ENCODE measurements at regions not wholly inside any gene's neighbourhood (a gene's known extent, or its start where the extent isn't known, plus 50 kb on each side); places are given as distances from the start of the nearest gene placed in this dataset.
"Not testable (repeated sequence)": the region's sequence is repeated elsewhere in the genome, so short reads cannot be mapped to it uniquely, and the experiment has no call there.

DNA sequence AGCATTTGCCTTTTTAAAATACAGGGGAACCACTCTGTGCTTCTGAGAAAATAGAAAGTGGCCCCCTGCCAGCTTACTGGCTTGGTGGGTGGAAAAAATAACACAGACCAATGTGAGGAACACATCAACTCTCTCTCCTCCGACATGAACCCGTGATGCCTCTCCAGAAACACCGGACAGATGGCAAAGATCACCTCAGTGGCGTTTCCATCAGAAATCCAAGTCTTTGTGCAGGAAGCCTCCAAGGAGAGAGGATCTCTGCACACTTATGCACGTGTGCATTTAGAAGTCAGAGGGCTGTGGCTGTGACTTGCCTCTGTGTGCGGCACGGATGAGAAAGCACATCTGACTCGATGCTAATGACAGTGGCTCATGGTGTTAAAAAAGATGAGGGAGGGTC is 112.3 kb upstream of the KLF12 start:
- no peak for DNase-seq (ENCODE audit: low read depth)

DNA sequence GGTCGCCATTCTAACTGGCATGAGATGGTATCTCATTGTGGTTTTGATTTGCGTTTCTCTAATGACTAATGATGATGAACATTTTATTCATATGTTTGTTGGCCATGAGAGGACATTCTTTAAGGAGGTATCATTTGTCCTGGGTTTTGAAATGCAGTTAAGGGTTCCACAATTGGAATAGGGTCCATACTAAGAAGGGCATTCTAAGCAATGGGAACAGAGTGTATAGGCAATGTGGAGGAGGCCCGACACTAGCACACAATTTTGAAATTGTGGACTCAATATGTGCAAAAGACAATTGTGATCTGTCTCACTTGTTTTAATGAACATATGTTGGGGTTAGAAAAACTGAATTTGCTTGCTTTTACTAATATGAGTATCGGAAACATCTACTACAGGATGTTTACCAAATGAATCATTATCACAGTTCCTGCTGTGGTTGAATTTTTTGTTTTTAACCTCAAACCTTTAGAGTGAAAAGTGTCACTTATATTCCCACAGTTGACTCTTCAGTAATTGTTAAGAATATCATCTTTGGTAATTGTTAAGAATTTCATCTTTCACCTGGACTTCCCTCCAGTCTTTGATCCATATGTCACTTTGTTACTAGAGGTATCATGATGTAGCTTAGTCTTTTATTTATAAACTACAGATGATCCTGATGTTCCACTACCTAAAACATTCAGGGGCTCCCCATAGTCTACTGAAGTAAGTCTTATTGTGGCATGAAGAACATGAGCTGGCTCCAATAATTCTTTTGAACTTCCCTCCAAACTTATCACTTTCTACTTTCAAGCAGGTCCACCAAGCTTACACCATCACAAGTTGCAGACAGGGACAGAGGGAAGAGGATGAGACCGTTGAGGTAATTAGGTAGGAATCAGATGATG is 109.7 kb upstream of the KLF12 start:
- peak; percentile 49 for DNase-seq (ENCODE audit: low read depth)

DNA sequence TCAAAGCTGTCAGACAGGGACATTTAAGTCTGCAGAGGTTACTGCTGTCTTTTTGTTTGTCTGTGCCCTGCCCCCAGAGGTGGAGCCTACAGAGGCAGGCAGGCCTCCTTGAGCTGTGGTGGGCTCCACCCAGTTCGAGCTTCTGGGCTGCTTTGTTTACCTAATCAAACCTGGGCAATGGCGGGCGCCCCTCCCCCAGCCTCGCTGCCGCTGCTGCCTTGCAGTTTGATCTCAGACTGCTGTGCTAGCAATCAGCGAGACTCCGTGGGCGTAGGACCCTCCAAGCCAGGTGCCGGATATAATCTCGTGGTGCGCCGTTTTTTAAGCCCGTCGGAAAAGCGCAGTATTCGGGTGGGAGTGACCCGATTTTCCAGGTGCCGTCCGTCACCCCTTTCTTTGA is 107.1 kb upstream of the KLF12 start:
- not testable (repeated sequence) for DNase-seq (ENCODE audit: low read depth)

DNA sequence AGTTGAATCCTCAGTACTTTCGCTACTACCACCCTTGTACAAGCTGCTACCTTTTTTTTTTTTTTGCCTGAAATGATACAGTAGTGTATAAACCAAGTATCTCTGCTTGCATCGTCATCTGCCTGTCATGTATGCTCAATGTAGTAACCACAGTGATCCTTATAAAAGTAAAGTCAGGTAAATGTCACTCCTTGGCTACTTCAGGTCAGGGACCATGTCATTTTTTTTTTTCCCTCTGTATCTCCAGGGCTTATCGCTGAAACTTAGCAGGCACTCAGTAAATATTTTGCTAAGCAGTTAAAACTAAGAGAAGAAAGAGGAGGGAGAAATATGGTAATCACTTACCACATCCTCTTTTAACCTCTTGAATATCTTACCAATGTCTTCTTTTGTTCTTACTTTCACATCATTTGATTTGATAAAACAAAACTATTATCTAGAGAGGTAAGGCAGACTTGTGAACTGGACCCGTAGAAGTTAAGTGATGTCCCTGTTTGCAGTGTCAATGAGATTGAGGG is 96.8 kb upstream of the KLF12 start:
- DNase-seq (ENCODE audit: low read depth) = no peak

DNA sequence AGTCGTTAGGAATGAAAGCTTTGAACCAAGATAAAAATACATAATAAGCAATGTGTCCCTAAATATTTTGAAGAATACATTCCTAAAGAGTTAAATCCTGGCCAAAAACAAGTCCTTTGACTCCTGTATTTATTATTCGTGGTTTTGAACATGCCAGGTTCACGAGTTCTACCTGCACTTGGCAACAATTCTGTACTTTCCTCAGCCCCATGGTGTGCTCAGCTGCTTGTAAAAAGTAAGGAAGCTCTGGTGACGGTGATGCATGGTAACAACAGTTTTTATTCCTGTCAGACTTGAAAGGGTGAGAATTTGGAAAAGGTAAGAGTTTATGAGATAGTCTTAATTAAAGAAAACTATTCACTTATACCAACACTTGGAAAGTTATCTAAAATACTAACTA is 95.0 kb upstream of the KLF12 start:
- DNase-seq (ENCODE audit: low read depth) = no peak

DNA sequence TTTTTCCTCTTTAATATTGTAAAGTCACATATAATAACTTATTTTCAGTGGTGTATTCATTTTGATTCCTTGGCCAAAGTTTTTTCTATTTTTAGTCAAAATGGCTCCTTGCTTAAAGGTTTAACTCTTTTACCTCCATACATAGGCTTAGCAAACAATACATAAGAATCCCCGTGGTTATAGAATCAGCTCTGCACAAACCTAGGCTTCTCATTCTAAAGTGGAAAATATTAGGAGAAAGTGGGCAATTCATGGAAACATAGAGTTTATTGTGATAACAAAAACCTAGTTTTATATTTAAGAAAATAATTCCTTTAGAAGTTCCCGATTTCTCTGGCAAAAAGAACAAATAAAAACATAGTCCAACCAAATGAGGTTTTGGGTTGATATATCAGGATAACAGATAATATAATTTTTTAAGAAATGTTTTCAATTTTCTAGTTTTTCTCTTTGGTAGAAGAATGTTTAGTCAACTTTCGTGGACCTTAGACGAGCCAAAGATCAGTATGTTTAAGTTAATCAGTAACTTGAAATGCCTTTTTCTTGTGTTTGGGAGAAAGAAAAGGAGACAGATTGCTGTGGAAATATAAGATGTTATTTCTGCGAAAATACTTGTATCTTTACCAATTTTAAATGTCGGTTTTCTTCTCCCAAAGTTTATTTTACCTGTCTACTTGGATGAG is 93.4 kb upstream of the KLF12 start:
- DNase-seq (ENCODE audit: low read depth) = no peak

DNA sequence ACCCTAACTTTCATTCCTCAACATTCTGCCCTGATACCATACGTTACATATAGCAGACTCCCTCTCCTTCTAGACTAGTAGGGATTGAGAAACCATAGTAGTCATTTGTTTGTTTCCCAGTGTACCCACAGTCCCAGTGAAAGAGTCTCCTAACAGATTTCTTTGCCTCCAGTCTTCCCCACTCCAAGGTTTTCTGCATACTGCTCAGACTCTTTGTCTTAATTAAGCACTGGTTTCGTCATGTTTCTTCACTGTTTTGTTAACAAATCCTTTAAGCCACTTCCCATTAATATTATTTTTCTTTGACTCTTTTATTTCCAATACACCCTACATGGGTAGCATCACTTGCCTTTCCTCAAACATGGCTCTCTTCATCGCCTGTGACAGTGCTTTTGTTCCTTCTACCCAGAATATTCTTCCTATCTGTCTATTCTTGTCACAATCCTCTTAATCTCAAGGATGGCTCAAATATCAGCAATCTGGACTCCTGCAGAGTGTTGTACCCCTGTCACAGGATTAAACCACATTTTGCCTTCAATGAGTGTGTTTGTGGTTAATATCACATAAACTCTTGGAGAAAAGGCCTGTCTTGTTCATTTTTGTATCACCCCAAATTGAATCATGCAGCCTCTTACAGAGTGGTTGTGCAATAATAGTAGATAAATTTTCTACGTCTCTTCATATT is 92.7 kb upstream of the KLF12 start:
- no peak for DNase-seq (ENCODE audit: low read depth)

DNA sequence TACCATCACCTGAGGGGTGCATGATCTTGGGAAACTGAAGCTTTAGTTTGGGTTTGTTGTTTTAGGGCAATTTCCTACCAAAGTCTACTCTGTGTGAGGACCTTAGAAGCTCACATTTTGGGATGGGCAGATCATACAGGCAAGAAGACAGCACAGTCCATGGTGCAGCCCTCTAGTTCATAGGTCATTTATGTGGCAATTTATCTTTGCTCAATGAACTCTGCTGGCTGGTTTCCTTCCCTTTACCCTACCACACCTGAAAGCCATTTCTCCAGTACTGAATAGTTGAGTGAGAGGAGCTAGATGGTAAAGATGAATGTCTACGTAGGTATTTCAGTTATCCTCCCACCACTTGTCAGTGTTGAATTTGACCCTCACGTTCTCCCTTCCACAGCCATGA is 87.5 kb upstream of the KLF12 start:
- DNase-seq (ENCODE audit: low read depth) = no peak

DNA sequence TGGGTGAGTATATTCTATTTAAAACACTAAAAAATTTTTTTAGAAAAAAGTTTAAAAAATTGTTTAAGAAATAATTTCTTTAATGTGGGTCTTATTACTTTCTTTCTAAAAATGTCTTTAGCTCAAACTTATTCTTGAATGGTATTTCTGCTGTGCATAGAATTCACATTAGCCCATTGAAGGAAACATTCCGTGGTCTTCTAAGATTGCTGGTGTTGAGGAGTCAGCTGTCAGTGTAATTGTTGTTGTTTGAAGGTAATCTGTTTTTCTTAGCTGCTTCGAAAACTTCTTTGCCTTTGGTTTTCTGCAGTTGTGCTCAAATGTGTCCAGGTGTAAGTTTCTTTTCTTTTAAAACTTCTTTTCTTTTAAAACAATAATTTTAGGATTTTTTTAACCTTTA is 85.4 kb upstream of the KLF12 start:
- DNase-seq (ENCODE audit: low read depth) = no peak

DNA sequence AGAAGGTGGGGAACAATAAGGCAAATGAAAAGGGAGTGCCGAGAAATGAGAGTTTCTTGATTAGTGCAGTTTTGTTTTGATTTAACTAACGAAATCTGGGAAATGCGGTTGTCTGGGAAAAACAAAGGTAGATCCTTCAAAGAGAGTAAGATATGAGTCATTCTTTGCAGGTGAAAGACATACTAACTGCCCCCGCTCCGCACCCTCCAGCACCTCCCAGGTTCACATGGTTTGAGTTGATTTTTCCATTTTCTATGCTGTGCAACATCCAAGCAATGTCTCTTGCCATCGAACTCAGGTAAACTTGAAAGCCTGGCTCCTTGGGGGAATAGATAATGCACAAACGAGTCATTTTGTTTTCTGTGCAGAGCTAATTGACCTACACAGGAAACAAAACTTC is 84.1 kb upstream of the KLF12 start:
- no peak for DNase-seq (ENCODE audit: low read depth)

DNA sequence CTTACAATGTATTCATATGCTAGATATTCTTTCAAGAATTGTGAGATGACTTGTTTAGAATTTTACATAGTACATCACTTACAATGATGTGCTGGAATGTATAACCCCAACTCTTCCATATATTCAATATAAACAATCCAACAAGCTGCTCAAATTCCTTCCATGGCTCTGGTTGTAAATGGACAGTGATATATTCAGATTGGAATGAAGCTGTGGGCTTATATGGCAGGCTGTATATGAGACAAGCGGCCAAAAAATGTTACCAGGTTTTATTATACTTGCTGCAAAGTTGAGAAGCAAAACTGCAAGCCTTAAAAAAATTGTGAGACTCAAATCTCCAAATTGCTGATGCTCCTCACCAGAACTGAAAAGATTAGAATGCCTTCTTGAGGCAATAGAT is 83.6 kb upstream of the KLF12 start:
- peak; percentile 78 for DNase-seq (ENCODE audit: low read depth)

DNA sequence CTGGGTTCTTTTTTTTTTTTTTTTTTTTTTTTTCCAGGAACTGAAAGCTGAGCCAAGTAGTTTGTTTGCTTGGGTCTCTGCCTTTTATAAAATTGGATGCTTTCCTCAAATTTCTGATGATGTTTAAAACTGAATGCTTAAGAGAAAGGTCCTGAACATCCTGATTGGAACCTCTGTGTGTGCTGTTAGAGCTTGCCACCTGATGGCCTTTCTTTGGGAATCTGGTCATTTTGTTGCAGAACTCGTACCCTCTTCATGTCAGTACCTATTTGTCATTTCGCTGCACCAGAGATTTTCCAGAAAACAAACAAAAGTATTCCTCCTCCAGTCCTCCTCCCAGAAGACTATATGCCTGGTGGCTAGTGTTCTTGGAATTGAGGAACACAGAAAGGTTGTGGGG is 81.2 kb upstream of the KLF12 start:
- no peak for DNase-seq (ENCODE audit: low read depth)

DNA sequence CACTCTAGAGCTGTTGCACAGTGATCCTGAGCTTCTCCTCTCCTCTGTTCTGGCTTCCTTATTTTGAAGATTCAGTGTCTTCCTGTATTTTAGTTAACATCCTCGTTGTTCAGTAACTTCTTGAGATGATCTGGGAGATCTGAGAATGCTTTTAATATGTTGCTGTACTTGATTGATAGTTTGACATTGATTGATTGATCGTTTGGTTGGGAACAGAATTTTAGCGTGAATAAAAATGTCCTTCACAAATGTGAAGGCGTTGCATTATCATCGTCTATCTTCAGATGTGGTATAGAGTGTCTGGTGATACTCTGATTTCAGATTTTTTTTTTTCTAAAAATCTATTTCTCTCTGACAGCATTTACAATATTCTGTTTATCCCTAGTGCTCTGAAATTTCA is 80.1 kb upstream of the KLF12 start:
- no peak for DNase-seq (ENCODE audit: low read depth)

DNA sequence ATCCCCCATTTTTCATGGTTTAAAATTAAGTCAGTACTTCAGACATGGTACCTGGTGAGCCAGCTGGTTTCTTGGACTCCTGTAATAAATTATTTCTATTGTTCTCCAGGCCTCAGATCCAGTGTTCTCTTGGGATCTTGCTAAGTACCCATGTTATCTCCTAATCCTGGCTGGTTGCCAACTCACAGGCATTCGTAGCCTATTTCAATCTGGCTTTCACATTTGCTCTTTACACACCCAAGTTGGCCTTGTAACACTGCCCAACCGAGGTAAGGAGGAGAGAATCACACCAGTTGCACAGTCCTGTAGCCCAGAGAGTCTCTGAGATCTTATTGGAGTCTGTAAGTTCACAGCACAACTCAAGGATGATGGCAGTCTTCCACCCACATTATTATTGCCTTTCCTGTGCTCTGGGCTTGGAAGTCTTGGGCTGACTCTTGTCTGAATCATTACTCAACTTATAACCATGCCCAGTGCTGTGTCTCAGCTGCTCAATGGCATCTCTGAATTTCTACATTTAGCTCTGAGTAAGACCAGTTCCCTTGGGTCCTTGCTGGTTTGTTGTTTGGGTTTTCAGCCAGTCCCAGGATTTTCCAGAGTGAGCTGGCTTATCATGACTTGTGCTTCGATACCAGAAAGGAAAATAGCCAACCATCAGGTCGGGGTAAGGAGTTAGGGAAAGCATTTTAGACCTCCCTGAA is 76.6 kb upstream of the KLF12 start:
- DNase-seq (ENCODE audit: low read depth) = peak; percentile 93

DNA sequence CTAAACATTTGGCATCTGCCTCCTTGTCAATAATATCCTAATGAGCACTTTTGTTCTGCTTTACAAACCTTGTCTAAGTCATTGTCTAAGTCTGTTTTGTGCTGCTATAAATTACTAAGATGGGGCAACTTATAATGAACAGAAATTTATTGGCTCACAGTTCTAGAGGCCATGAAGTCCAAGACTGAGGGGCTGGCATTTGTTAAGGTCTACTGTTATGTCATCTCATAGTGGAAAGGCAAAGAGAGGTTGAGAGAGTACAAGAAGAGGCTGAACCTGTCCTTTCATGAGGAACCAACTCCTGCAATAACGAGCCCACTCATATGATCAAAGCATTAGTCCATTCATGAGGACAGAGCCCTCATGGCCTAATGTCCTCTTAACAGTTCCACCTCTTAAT is 72.7 kb upstream of the KLF12 start:
- DNase-seq (ENCODE audit: low read depth) = no peak

DNA sequence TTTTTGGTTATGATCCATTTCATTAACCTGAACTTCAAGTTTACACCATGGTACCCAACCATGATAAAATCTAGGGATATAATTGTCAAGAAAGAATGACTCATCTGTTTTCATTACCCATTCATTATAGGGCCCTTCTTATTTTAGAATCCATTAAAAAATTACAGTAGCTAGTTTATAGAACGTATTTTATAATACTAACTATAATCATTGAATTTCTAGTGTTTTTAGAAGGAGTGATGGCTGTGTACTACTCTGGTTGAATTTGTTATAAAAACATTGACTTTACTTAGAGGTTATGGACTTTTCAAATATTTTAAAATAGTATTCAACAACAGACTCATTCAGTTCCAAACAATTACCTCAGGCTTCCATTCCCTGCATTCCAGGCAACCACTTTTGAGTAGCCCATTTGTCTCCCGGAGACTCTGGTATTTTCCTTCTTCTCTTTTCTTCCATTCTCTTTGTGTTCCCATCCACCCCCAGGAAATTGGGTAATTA is 71.9 kb upstream of the KLF12 start:
- peak; percentile 83 for DNase-seq (ENCODE audit: low read depth)

DNA sequence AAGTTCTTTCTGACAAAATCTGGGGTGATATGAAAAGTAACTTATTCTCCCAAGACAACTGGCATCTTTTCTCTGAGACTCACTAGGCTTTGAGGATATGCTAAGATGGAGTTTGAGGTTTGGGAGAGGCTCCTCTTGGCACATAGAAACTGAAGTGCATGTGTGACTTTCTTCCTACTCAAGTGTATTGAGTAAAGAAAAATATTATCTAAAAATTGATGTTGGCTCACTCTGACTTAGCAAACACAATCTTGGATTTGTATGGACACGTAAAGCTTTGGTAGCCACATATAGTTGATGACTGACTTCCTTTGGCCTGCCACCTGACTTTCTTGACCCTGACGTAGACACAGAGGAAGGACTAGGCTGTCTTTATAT is 71.1 kb upstream of the KLF12 start:
- DNase-seq (ENCODE audit: low read depth) = no peak

DNA sequence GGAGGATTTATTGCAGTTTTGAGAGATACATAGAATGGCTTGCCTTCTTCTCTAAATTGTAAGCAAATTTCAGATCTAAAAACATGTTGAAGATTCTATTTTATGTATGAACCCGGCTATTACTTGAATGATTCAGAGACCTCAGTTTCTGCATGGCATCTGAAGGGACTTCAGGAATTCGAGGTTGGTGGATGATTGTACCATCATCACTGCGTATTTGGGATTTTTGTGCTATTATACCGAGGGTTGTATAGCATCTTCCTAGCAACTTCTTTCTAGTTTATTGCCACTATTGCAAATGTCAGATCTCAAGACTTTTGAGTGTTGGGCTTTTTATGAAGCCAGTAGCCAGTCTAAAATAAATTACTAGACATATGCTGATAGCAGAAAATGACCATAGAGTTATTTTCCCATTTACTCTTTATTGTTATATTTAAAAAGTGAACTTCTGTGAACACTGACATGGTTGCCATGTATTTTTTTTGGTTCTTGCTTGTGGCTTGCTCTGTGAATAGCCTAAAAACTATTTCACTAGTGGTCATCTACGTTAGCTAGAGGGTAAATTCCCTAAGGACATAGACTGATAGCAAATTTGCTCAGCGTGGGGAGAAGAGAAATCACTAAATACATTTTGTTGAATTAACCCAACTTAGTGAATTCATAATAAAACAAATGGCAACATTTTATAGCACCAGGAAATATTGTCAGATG is 70.6 kb upstream of the KLF12 start:
- no peak for DNase-seq (ENCODE audit: low read depth)

DNA sequence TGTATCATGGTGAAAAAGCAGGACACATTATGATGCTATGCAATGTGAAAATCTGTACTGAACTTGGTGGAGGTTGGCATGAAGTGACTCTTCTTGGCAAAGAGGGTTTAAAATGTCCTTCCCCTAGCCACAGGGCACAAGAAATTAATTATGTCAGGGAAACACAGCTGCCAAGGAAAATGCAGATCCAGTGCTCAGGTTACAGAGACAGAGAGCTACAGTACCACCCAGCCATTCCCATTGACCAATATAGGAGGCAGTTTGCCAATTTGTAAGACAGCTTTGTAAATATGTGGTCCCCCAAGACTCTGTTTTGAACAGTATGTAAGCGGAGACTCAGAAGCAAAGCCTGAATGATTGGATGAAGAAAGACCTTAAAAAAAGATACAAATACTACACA is 69.4 kb upstream of the KLF12 start:
- DNase-seq (ENCODE audit: low read depth) = no peak

DNA sequence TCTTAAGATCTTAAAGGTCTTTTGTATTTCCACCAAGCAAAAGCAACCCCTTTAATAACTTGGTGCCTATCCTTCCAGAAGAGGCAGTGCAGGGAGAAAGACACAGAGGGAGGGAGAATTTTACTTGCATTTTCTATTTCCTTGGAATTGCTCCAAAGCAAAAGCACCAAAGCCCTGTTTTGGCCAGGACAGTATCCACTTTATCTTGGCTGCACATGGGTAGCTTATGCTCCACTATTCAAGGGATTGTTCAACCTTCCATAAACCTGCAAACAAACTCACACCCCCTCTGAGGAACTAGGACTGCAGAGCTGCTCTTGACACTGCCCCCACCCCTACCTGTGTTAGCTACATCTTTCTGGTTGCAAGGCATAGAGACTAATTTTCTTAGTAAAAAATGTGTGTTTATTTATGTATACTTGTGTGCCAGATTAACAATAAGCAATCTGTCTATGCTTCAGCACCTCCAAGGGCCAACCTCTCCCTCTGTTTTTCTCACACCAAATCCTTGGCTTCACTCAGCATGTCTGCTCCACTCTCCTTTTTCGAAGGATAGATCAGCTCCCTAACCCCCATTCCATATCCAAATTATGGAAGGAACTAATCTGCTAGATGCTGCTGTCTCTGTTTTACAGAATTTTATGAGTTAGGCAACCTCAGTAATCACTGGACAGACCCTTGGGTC is 68.1 kb upstream of the KLF12 start:
- DNase-seq (ENCODE audit: low read depth) = no peak

DNA sequence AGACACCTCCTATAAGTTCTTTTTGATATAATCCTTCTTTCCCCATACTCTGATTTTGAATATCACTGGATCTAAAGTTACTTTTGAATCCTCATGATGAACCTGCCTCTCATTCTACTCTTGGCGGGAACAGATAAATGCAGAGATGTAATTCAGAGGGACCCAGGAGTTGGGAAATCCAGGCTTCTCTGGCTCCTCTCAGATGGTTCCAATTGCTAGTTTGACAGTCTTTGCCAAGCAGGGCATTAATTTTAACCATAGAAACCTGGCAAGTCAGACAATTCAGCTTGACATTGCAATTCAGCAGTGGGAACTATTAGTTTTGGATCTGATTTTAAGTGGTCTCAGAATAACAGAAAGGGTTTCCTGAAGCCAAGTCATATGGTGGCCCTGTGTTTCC is 67.3 kb upstream of the KLF12 start:
- DNase-seq (ENCODE audit: low read depth) = no peak

Measured in non-pigmented ciliary epithelial cell (primary cell).